CD14-positive monocyte (primary cell): ENCODE measurements at regions not wholly inside any gene's neighbourhood (a gene's known extent, or its start where the extent isn't known, plus 50 kb on each side); places are given as distances from the start of the nearest gene placed in this dataset.

Experiments
- DNase-seq, 3 donors: peaks; one replicate each; pipeline ENCODE4 v3.0.0-alpha.2; 2011 to 2022
- H2AFZ ChIP-seq: 2 replicates; pipeline ENCODE4 v1.6.0; 2012; ENCODE audit warnings: mild to moderate bottlenecking, low read depth, low read length, inconsistent platforms; ENCODE audit not compliant: insufficient read depth, poor library complexity, severe bottlenecking
- H3K27ac ChIP-seq, 2 donors: 1 replicate in 1 of 2; 2 replicates in 1 of 2; pipeline ENCODE4 v1.5.1; 2012 to 2013; ENCODE audit warnings: low read length in 2 of 2, control low read depth in 1 of 2, inconsistent platforms in 1 of 2, low read depth in 1 of 2, mild to moderate bottlenecking in 1 of 2
- H3K27me3 ChIP-seq, 2 donors: one replicate each; pipeline versions ENCODE4 v1.6.0 to v1.6.1; 2011 to 2013; ENCODE audit warnings: low read length in 2 of 2; ENCODE audit not compliant: control insufficient read depth in 2 of 2, insufficient read depth in 2 of 2
- H3K36me3 ChIP-seq, 2 donors: replicated peaks in 1 of 2; 1 replicate in 1 of 2; 2 replicates in 1 of 2; pipeline versions ENCODE4 v1.5.1 to v1.6.1; 2012 to 2013; ENCODE audit warnings: low read length in 2 of 2, control low read depth in 1 of 2, inconsistent platforms in 1 of 2, mild to moderate bottlenecking in 1 of 2; ENCODE audit not compliant: insufficient read depth in 2 of 2, control insufficient read depth in 1 of 2
- H3K4me1 ChIP-seq, 2 donors: 1 replicate in 1 of 2; 2 replicates in 1 of 2; pipeline versions ENCODE4 v1.5.1 to v1.6.1; 2012 to 2013; ENCODE audit warnings: low read length in 2 of 2, control low read depth in 1 of 2, inconsistent platforms in 1 of 2, mild to moderate bottlenecking in 1 of 2, moderate library complexity in 1 of 2; ENCODE audit not compliant: insufficient read depth in 2 of 2, control insufficient read depth in 1 of 2
- H3K4me2 ChIP-seq: replicated peaks from 2 replicates; pipeline ENCODE3; 2012; ENCODE audit warnings: low read length, moderate library complexity, mild to moderate bottlenecking; ENCODE audit not compliant: poor library complexity, severe bottlenecking; ENCODE audit errors: extremely low read depth
- H3K4me3 ChIP-seq, 3 experiments: fragments of 200-600 bp in 1 of 3; sonication (generic) in 1 of 3; replicated peaks in 1 of 3; 1 replicate in 2 of 3; 2 replicates in 1 of 3; pipeline ENCODE4 v1.5.1; 2011 to 2013; ENCODE audit warnings: low read length in 3 of 3, mild to moderate bottlenecking in 3 of 3, control low read depth in 2 of 3, low read depth in 2 of 3, inconsistent platforms in 1 of 3, moderate library complexity in 1 of 3
- H3K79me2 ChIP-seq: 2 replicates; pipeline ENCODE4 v1.6.0; 2012; ENCODE audit warnings: mild to moderate bottlenecking, control low read depth, inconsistent platforms, low read length, moderate library complexity; ENCODE audit not compliant: insufficient read depth
- H3K9ac ChIP-seq: 2 replicates; pipeline ENCODE4 v1.6.0; 2017; ENCODE audit warnings: low read length, mild to moderate bottlenecking; ENCODE audit not compliant: insufficient read depth, poor library complexity, severe bottlenecking
- H3K9me3 ChIP-seq, 2 donors: replicated peaks in 1 of 2; 1 replicate in 1 of 2; 2 replicates in 1 of 2; pipeline versions ENCODE4 v1.5.1 to v1.6.1; 2012 to 2013; ENCODE audit warnings: low read length in 2 of 2, control low read depth in 1 of 2; ENCODE audit not compliant: control insufficient read depth in 1 of 2, insufficient read depth in 1 of 2
- H4K20me1 ChIP-seq: 2 replicates; pipeline ENCODE4 v1.6.0; 2012; ENCODE audit warnings: mild to moderate bottlenecking, low read length, control low read depth, moderate library complexity; ENCODE audit not compliant: insufficient read depth
- H3K27ac Mint-ChIP-seq, 7 donors: one replicate each; pipeline ENCODE4 v1.8.0; 2020; ENCODE audit warnings: mild to moderate bottlenecking in 7 of 7, mixed read lengths in 7 of 7, moderate library complexity in 6 of 7, inconsistent platforms in 2 of 7
- H3K27me3 Mint-ChIP-seq, 3 donors: one replicate each; pipeline ENCODE4 v1.8.0; 2021 to 2022; ENCODE audit warnings: low read depth in 3 of 3, mild to moderate bottlenecking in 3 of 3, mixed read lengths in 3 of 3, moderate library complexity in 3 of 3, inconsistent platforms in 1 of 3
- H3K36me3 Mint-ChIP-seq, 2 donors: one replicate each; pipeline ENCODE4 v1.8.0; 2020; ENCODE audit warnings: mixed read lengths in 2 of 2, inconsistent platforms in 1 of 2, mild to moderate bottlenecking in 1 of 2
- H3K4me1 Mint-ChIP-seq: one replicate; pipeline ENCODE4 v1.8.0; 2020; ENCODE audit warnings: mild to moderate bottlenecking, mixed read lengths
- H3K4me3 Mint-ChIP-seq, 2 donors: one replicate each; pipeline ENCODE4 v1.8.0; 2020; ENCODE audit warnings: mild to moderate bottlenecking in 2 of 2, mixed read lengths in 2 of 2, moderate library complexity in 1 of 2
- H3K9me3 Mint-ChIP-seq, 7 donors: one replicate each; pipeline ENCODE4 v1.8.0; 2020 to 2022; ENCODE audit warnings: mixed read lengths in 7 of 7, mild to moderate bottlenecking in 6 of 7, moderate library complexity in 6 of 7, inconsistent platforms in 2 of 7
- CTCF ChIP-seq: fragments of 200-600 bp; IDR thresholded peaks from one replicate; pipeline ENCODE4 v1.8.0; 2022; ENCODE audit warnings: antibody characterized with exemption, mild to moderate bottlenecking
- WGBS: methylation state at CpG from one replicate; pipeline ENCODE4 v1.1.5; 2013; ENCODE audit warnings: missing lambda C conversion rate; ENCODE audit not compliant: insufficient coverage; 5-methylcytosine and 5-hydroxymethylcytosine counted together
- intact Hi-C, 2 donors: fragments of 100-400 bp; cut with micrococcal nuclease; formaldehyde crosslinking; loops; one replicate each; pipeline versions ENCODE4 v1.15.0 to v1.15.1; 2023

- no peak for TF ChIP-seq CTCF
- Mint-ChIP-seq H3K27me3 (peaks cover 6 to 14% (median 6%) of the 10 kb centered on the region in 3 donors), H3K4me1 (peaks cover 6% of the 10 kb centered on the region), H3K9me3 (peaks cover 0 to 3% (median 0%) of the 10 kb centered on the region in 7 donors), H3K27ac (no peak overlapping the region), H3K36me3 (no peaks in the 10 kb centered on the region), H3K4me3 (no peak overlapping the region)
- no peaks in the 10 kb centered on the region for H3K4me1 ChIP-seq
- H2AFZ ChIP-seq: no peak overlapping the region
- no peak for DNase-seq
- intact Hi-C loops: no loop called here
- no peak overlapping the region for H3K27ac ChIP-seq
- 84% methylated on average over 3 of the region's 8 CpGs for WGBS
- H3K4me2 ChIP-seq: no peak overlapping the region
- no peaks in the 10 kb centered on the region for H3K36me3 ChIP-seq
- no peak overlapping the region for H3K9ac ChIP-seq
- H3K27me3 ChIP-seq: no peaks in the 10 kb centered on the region
- no peaks in the 10 kb centered on the region for H3K9me3 ChIP-seq
- H4K20me1 ChIP-seq: no peaks in the 10 kb centered on the region
- H3K79me2 ChIP-seq: no peaks in the 10 kb centered on the region
- no peak overlapping the region for H3K4me3 ChIP-seq
These were observed 90.0 kb downstream of the FOXL1 start for GRCh38 chr16:86668136-86668910.

GRCh38 chr16:86669285-86669805 lies 91.0 kb downstream of the FOXL1 start:
- Histone ChIP-seq H3K27me3 (no peaks in the 10 kb centered on the region), H3K4me1 (no peaks in the 10 kb centered on the region), H3K79me2 (no peaks in the 10 kb centered on the region), H3K36me3 (no peaks in the 10 kb centered on the region), H3K9me3 (no peaks in the 10 kb centered on the region), H2AFZ (no peak overlapping the region), H3K27ac (no peak overlapping the region), H4K20me1 (no peaks in the 10 kb centered on the region), H3K4me2 (no peak overlapping the region), H3K4me3 (no peak overlapping the region), H3K9ac (no peak overlapping the region)
- intact Hi-C loops: no loop called here
- Mint-ChIP-seq H3K36me3 (no peaks in the 10 kb centered on the region), H3K4me3 (no peak overlapping the region), H3K9me3 (peaks cover 0 to 3% (median 0%) of the 10 kb centered on the region in 7 donors), H3K27ac (peak overlapping the region in 2 of 7 donors; percentile 8 to 53), H3K27me3 (peaks cover 4 to 14% (median 6%) of the 10 kb centered on the region in 3 donors), H3K4me1 (peaks cover 5% of the 10 kb centered on the region)
- 89% methylated on average over 6 of the region's 10 CpGs for WGBS
- TF ChIP-seq CTCF: no peak
- no peak for DNase-seq
